HG03159 (cell line): ENCODE measurements at regions not wholly inside any gene's neighbourhood (a gene's known extent, or its start where the extent isn't known, plus 50 kb on each side); places are given as distances from the start of the nearest gene placed in this dataset.

Experiments
- ATAC-seq: cut with Tn5 transposase; IDR thresholded peaks from one replicate; pipeline ENCODE4 v1.9.1; 2021; ENCODE audit warnings: mild to moderate bottlenecking, moderate library complexity; ENCODE audit not compliant: unreplicated experiment

DNA sequence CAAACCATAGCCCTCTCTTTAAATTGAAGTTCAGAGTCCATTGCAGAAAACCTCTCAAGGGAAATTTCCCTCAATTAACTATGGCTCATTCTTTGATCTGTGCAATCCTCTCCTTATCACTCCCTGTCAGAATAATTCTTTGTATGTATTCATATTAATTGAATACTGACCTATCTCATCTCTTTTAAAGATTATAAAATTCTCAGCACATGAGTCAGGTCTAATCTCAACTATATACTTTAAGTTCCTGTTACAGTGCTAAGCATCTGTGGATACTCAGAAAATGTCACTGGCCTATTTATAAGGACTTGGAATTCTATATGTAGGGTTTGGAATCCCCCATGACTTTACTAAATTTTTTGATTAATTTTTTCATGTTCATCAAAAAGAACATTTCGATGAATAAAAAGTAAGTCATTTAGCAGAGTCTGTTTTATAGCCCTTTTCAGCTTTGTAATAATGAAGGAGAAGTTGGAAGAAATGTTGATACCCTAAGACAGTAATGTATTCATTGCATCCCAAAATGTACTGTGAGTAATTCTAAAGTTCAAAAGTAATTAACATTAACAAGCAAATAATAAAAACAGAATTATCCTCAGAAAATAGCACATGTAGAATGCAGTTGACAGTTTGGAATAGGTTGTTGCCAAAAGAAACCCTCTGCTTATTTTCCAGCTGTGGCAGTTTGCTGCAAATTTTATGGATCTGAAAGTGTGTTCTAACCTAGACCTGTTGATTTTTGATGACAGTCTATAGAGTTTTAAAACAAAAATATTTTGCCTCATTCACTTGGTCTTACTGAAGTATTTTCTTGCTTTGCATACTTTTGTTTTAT, 503.4 kb upstream of the CBLB start:
- no peak for ATAC-seq

DNA sequence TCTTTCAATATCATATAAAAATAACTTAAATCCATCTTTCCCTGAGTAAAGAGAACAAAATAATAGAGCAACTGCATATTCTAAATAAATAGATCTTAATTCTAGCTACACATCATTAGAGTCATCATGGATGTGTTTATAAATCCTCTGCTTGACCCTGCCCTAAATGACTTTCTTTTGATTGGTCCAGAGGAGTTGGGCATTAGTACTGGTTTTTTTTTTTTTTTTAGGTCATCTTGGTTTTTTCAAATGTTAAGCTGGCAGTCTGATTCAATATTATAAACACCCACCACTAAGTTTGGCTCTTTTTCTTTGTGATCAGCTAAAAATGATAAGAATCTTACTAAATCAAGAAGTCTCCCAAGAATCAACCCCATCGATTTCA, 504.0 kb upstream of the CBLB start:
- no peak for ATAC-seq

GRCh38 chr3:106376016-106376570, 507.3 kb upstream of the CBLB start:
- no peak for ATAC-seq

DNA sequence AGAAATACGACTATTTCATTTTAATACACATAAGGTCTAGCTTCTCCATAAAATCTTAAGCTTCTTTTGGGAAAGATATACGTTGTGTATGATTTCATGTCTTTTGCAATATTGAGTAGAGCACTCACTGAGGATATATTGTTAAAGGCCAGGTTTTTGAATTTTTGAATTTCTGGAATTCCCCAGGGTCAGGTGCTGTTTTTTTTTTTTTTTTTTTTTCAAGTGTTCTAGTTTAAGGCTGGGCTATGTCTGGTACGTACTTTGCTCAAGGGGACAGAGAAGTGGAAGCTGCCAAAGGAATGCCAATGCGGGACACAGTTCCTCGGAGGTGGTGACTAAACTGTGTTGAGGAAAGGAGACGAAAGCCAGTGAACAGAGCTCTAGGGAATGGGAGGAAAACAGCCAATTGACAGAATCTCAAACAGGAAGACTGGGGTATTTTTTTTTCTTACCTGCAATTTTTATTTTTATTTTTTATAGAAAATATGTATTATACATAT, 510.5 kb upstream of the CBLB start:
- no peak for ATAC-seq

GRCh38 chr3:106380232-106380631, 511.4 kb upstream of the CBLB start:
- no peak for ATAC-seq

DNA sequence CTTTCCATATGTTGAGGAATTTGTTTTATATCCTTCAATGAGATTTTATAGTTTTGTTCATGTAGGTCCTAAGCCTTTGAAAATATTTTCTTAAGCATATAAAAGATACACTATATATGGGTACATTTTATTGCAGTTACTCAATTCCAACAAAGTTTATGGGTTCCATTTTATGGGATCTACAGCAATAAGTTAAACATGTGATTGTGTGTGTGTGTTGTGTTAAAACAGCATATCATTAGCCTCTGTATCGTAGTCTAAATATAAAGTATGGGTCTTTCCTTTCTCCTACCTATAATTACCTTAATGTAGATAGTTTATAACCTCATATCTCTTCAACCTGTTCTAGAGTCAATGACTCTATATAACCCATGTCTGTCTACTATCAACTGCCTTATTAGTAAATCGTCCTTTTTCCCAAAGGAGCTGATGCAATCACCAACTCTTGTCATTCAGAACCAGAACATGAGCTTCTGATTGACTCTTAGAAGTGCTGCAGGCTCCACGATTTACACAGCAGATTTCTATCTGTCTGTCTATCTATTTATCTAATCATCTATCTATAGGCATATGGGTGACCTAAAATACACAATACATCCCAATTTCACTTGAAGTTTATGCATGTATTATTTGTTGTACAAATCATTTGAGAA, 512.6 kb upstream of the CBLB start:
- ATAC-seq: no peak

GRCh38 chr3:106381939-106382335, 513.1 kb upstream of the CBLB start:
- ATAC-seq: no peak

DNA sequence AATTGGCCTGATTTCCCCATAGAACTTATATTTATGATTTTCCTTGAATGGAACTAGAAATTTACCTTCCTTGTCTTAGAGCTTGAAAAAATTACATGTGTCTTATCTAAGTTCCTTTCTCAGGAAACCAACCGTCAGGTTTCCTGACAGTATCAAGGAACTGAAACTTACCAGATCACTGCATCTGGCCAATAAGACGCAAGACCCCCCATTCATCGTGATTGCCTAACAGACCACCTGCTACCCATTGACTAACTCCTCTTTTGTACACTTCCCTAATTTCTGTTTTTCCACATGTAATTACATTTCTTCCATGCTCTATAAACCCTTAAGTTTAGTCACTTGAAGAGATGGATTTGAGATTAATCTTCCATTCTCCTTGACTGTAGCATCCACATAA, 517.2 kb upstream of the CBLB start:
- ATAC-seq: no peak

- no peak for ATAC-seq
These were observed 524.1 kb upstream of the CBLB start for GRCh38 chr3:106392915-106393314.

- ATAC-seq: no peak
These were observed 528.2 kb upstream of the CBLB start for GRCh38 chr3:106397006-106397405.

DNA sequence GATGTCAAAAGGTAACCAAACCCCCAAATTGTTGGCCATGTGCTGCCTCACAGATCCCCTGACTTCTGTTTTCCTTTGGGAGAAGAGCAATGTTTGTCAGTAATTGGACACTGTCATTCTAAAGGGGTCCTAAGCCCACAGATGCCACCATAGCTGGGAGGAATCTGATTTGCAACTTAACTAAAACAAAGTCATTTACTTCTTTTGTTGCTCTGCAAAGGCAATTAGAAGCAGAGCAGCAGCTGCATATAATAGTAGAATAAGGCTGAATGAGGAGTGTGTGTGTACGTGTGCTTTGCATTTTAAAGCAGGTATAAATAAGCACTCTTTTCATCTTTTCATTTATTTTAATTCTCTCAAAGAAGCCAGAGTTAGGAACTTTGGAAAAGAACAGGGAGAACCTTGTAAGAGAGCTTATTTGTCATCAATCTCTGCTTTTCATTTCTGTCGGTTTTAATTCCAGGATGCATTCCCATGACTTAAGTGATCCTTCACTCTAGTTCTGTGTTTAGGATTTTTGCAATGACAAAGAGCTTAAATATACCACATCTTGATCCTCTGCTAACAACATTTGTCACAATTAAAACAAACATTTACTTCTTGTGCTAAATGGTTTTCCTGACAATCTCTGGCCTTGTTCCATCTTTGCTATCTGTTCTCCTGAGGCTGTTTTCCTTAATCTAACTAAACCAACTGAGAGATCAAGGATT, 530.2 kb upstream of the CBLB start:
- ATAC-seq: no peak

DNA sequence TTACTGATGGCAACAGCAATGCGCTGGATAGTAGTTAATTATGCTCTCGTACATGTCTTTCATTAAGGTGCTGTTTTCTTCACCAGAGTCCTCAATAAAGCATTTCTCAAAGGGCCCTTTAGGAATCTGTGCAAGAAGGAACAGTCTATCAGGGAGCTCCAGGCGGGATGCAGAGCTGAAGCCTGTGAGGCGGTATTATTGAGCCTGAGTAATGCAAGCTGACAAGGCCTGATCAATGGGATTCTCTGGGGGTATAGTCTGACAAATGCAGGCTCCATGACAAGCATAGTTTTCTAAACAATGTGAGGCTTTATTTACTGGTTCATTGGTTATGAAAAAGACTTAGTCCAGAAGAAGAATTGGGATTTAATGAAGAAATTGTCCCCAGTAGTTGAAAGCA, 530.9 kb upstream of the CBLB start:
- no peak for ATAC-seq

- ATAC-seq: no peak
These were observed 533.1 kb upstream of the CBLB start for GRCh38 chr3:106401666-106402490.

DNA sequence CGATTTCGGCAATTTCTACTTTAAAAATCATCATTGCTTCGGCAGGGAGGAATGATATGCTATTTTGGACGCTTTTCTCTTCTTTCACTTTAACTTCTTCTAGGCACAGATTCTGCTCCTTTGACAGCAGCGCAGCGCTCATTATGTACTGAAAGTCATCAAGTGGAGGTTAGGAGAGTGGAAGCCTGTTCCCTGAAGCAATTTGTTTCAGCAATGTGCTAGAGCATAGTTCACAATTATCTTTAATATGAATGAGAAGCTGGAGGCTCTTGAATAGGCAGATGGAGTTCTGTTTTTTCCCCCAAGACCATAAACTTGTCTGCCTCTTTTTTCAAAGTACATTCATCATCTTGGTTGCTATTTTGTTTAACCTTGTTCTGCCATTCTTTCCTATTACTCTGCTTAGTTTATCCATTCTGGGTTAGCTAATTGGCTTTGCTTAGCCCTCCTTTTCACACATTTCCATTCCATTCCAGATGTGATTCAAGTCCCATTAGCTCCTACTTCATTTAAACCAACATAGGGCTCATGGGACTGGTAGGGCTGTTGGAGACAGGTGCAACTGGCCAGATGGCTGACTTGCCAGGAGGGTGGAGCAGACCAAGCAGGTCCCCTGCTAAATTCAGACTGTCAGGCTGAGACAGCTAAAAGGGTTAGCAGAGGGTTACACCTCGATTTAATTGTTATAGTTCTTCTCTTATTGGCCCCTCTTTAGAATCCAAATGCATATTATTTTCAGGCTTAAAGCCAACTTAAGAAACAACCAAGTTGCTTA, 534.7 kb upstream of the CBLB start:
- ATAC-seq: no peak

DNA sequence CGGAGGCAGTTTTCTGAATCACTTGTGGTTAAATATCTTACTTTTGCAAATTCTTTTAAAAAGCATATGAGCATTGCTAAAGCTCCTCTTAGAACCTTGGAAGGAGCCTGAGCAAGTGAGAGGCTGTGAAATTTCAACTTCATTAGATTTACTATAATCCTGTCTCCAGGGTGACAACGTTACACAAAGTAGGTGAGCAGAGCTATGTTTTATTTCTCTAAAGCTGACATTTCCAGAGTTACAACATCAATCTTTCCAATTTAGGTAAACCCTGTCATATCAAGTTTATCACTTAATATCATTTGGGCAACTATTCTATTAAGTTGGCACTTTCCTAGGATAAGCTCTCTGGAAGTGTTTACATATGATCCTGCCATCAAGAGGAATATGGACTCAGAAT, 544.9 kb upstream of the CBLB start:
- ATAC-seq: no peak

DNA sequence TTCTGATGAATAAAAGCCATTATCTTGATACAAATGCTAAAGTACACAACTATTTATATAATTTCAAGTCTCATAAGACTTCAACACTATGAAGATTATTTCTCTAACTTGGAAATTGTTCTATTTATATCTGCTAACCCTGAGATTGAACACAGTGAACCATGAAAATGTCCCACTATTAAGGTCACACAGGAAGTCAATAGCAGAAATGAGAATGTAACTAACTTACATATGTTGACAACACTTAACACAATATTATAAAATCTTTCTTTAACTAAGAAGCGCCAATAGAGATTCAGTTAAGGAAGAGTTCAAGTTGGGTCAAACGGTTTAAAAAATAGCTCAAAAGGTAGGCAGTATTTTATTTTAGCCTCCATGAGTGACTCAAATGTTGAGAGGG, 551.8 kb upstream of the CBLB start:
- ATAC-seq: no peak

GRCh38 chr3:106421426-106421825, 552.6 kb upstream of the CBLB start:
- no peak for ATAC-seq

DNA sequence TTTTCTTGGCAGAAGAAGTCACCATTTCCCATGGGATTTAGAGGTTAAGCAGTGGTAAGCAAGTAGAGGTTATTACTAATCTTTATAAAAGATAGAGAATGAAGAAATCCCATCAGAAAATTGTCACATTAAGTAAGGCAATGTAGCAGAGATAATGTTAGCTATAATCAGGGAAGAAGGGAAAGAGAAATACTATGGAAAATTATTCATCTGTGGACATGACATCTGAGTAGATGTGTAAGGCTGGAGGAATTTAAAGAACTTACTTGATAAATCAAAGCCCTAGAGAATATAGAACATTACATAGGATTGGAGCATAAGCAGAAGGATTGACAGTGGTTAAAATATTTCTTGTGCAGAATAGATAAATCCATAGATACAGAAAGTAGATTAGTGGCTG, 553.1 kb upstream of the CBLB start:
- no peak for ATAC-seq

GRCh38 chr3:106423321-106424225, 554.8 kb upstream of the CBLB start:
- peak; percentile 50 for ATAC-seq
